K562 (cell line): ENCODE measurements at regions not wholly inside any gene's neighbourhood (a gene's known extent, or its start where the extent isn't known, plus 50 kb on each side); places are given as distances from the start of the nearest gene placed in this dataset.

Experiments used
- ATAC-seq: fragments of 200-7000 bp; cut with Tn5 transposase; 3 replicates; pipeline ENCODE4 v1.9.1; 2020; ENCODE audit warnings: moderate library complexity
- BruUV-seq: library from RNA; stranded (reverse); fragments of 400-500 nt; replicated peaks from 2 replicates; lab custom pipeline; 2021; lab: Mats Ljungman, UMichigan
- CTCF ChIA-PET: fragments of 300-600 bp; formaldehyde crosslinking; extraction: SDS; loops from one replicate; lab custom pipeline; 2021; ENCODE audit warnings: low intra/inter-chr PET ratio; lab: Yijun Ruan, JAX
- POLR2A ChIA-PET: fragments of 300-600, 350-650 bp; sonication (Branson Sonifier 250); formaldehyde crosslinking; extraction: SDS; loops from one replicate; lab custom pipeline; 2021; ENCODE audit warnings: antibody characterized with exemption, inconsistent platforms; lab: Yijun Ruan, JAX
- DNase-seq, 4 experiments: peaks; one replicate each; pipeline versions ENCODE4 v3.0.0 to v3.0.0-alpha.2; 2011 to 2018; ENCODE audit warnings: low spot score in 3 of 4, mixed read lengths in 3 of 4; ENCODE audit errors: extremely low read depth in 1 of 4
- FAIRE-seq: peaks from 2 replicates; lab custom pipeline; 2011; peaks lifted over from hg19 to GRCh38; lab: Jason Lieb, UNC
- H2AFZ ChIP-seq: 2 replicates; pipeline ENCODE4 v1.6.0; 2011; ENCODE audit warnings: low read depth, low read length, control low read depth, inconsistent platforms
- H3K27ac ChIP-seq: fragments of 200-600 bp; 3 replicates; pipeline ENCODE4 v1.8.0; 2011; ENCODE audit warnings: low read depth, mild to moderate bottlenecking, control low read depth, inconsistent platforms, low read length, moderate library complexity, mixed read lengths; ENCODE audit errors: extremely low read depth
- H3K27me3 ChIP-seq, 2 experiments: fragments of 300-600 bp in 1 of 2; 2 replicates in 1 of 2; 3 replicates in 1 of 2; pipeline versions ENCODE4 v1.6.0 to v1.8.0; 2011; ENCODE audit warnings: inconsistent platforms in 2 of 2, low read length in 2 of 2, mild to moderate bottlenecking in 1 of 2, mixed read lengths in 1 of 2, moderate library complexity in 1 of 2; ENCODE audit not compliant: control insufficient read depth in 2 of 2, insufficient read depth in 2 of 2
- H3K36me3 ChIP-seq: fragments of 300-600 bp; 3 replicates; pipeline ENCODE4 v1.8.0; 2011; ENCODE audit warnings: mild to moderate bottlenecking, low read length, inconsistent platforms; ENCODE audit not compliant: control insufficient read depth, insufficient read depth
- H3K4me1 ChIP-seq, 2 experiments: fragments of 200-600 bp in 1 of 2; replicated peaks in 1 of 2; 2 replicates in 1 of 2; 3 replicates in 1 of 2; pipeline versions ENCODE4 v1.5.1 to v1.8.0; 2011; ENCODE audit warnings: inconsistent platforms in 2 of 2, low read length in 2 of 2, mild to moderate bottlenecking in 1 of 2, mixed read lengths in 1 of 2, moderate library complexity in 1 of 2; ENCODE audit not compliant: control insufficient read depth in 2 of 2, insufficient read depth in 2 of 2
- H3K4me2 ChIP-seq: 2 replicates; pipeline ENCODE4 v1.6.1; 2011; ENCODE audit warnings: low read length, control low read depth, inconsistent platforms, mixed read lengths; ENCODE audit not compliant: insufficient read depth
- H3K4me3 ChIP-seq: fragments of 200-600 bp; sonication (generic), shearing (Covaris generic); 2 replicates; pipeline ENCODE4 v1.5.1; 2016; ENCODE audit warnings: control low read depth, inconsistent platforms
- H3K79me2 ChIP-seq: fragments of 200-600 bp; 3 replicates; pipeline ENCODE4 v1.8.0; 2011; ENCODE audit warnings: low read length, inconsistent platforms; ENCODE audit not compliant: control insufficient read depth, insufficient read depth
- H3K9ac ChIP-seq, 2 experiments: 2 replicates each; pipeline versions ENCODE4 v1.6.0 to v1.6.1; 2011; ENCODE audit warnings: low read depth in 2 of 2, low read length in 2 of 2, control low read depth in 1 of 2, inconsistent platforms in 1 of 2, mild to moderate bottlenecking in 1 of 2, mixed read lengths in 1 of 2; ENCODE audit not compliant: insufficient read depth in 1 of 2
- H3K9me1 ChIP-seq: one replicate; pipeline ENCODE4 v1.6.0; 2011; ENCODE audit warnings: inconsistent platforms, mild to moderate bottlenecking, low read length, moderate library complexity; ENCODE audit not compliant: control insufficient read depth, insufficient read depth
- H3K9me3 ChIP-seq: replicated peaks from 2 replicates; pipeline ENCODE4 v1.5.1; 2011; ENCODE audit warnings: low read depth, low read length, inconsistent platforms; ENCODE audit not compliant: control insufficient read depth, insufficient read depth
- H4K20me1 ChIP-seq: replicated peaks from 2 replicates; pipeline ENCODE4 v1.6.1; 2011; ENCODE audit warnings: low read length, inconsistent platforms, mixed read lengths; ENCODE audit not compliant: control insufficient read depth, insufficient read depth
- CC2D1A ChIP-seq: fragments of 450-650 bp; IDR thresholded peaks from 2 replicates; pipeline ENCODE4 v1.6.1; 2017; ENCODE audit warnings: mild to moderate bottlenecking
- DACH1 ChIP-seq: fragments of 450-650 bp; IDR thresholded peaks from 2 replicates; pipeline ENCODE4 v1.6.1; 2018; ENCODE audit not compliant: partially characterized antibody
- KDM5B ChIP-seq: fragments of 200-600 bp; sonication (generic); IDR thresholded peaks from 2 replicates; pipeline ENCODE4 v1.6.1; 2012; ENCODE audit warnings: low read depth, mild to moderate bottlenecking, moderate library complexity, low read length, control low read depth, inconsistent platforms; ENCODE audit not compliant: insufficient replicate concordance
- MEIS2 ChIP-seq: fragments of 450-650 bp; IDR thresholded peaks from 2 replicates; pipeline ENCODE4 v1.6.1; 2014; ENCODE audit warnings: mild to moderate bottlenecking; ENCODE audit not compliant: partially characterized antibody
- NR2C2 ChIP-seq, 2 experiments: fragments of 200-800 bp in 1 of 2; sonication (Bioruptor generic) in 1 of 2; sonication (generic) in 1 of 2; formaldehyde crosslinking in 1 of 2; IDR thresholded peaks; 2 replicates each; pipeline versions ENCODE4 v1.6.1 to v1.8.0; 2016 to 2022; ENCODE audit warnings: mild to moderate bottlenecking in 1 of 2, missing compliant biosample characterization in 1 of 2, missing genetic modification characterization in 1 of 2, missing genetic modification reagents in 1 of 2
- SUPT5H ChIP-seq: fragments of 450-650 bp; IDR thresholded peaks from 2 replicates; pipeline ENCODE4 v1.6.1; 2016
- TAF9B ChIP-seq: fragments of 450-650 bp; IDR thresholded peaks from 2 replicates; pipeline ENCODE4 v1.6.1; 2018; ENCODE audit warnings: mild to moderate bottlenecking; ENCODE audit not compliant: partially characterized antibody
- ZNF23 ChIP-seq: fragments of 250-450 bp; sonication (Bioruptor Pico); IDR thresholded peaks from 2 replicates; pipeline ENCODE4 v1.4.0; 2020; ENCODE audit warnings: mild to moderate bottlenecking
- ZNF696 ChIP-seq: fragments of 250-450 bp; sonication (Bioruptor Pico); conservative IDR thresholded peaks from 2 replicates; pipeline ENCODE4 v1.4.0; 2020; ENCODE audit warnings: mild to moderate bottlenecking, moderate library complexity
- WGBS: fragments of 100-300 bp; shearing (Covaris generic); methylation state at CpG from one replicate; pipeline ENCODE4 v1.1.6; 2016; ENCODE audit warnings: low coverage, mixed read lengths; ENCODE audit not compliant: insufficient coverage; ENCODE audit errors: missing lambda C conversion rate; 5-methylcytosine and 5-hydroxymethylcytosine counted together
- in situ Hi-C: fragments of 300-500 bp; cut with MboI; formaldehyde crosslinking; loops from 4 replicates; pipeline ENCODE4 v1.15.0; 2018; ENCODE audit warnings: inconsistent platforms, mixed read lengths
- intact Hi-C: fragments of 100-400 bp; cut with micrococcal nuclease; formaldehyde crosslinking; loops from 2 replicates; pipeline ENCODE4 v1.14.2; 2022

DNA sequence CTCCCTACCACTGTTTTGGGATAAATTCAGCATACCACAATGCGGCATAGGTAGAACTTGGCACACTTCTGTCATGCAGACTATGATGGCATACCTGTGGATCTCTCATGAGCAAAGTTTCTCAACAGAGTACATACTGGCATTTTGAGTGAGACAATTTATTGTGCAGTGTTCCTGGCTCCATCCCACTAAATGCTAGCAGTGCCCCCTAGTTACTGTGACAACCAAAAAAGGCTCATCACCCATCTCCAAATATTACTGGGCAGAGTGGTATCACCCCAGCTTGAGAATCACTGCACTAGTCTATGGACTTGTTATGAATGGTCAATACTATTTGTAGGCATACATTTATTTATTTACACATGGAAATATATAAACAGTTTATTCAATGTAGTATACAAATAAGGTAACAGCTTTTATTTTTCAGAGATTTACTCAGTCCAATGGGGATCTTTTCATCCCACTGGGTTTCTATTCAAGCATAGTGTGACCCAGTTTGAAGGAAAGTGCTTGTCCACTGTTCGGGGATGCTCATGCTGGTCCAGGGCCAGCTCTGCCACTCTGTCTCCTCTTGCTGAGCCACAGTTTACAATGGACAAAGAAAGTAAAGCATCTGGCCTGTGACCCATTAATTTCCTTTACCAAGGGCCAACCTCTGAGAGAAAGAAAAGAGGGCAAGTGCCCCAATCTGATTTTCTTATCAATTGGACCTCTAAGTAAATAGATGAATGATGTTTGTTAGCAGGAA is 81.0 kb upstream of the IL2 start:
- no peaks in the 10 kb centered on the region for H3K36me3 ChIP-seq
- no peaks in the 10 kb centered on the region for H3K9me1 ChIP-seq
- ATAC-seq (no peak), FAIRE-seq (no peak), DNase-seq (no peak)
- no peaks in the 10 kb centered on the region for H4K20me1 ChIP-seq
- no TSS peak for BruUV-seq
- H3K9me3 ChIP-seq: no peaks in the 10 kb centered on the region; the same call in 1 of the 2 replicates
- no peaks in the 10 kb centered on the region for H3K79me2 ChIP-seq
- TF ChIP-seq ZNF696 (CRISPR knock-in tag) (no peak), CC2D1A (no peak), NR2C2 (CRISPR knock-in tag; IDR thresholded peaks at IDR 0.05) (no peak), NR2C2 (tag; IDR thresholded peaks at IDR 0.05) (no peak), MEIS2 (no peak), DACH1 (no peak), SUPT5H (no peak), TAF9B (no peak), KDM5B (no peak), ZNF23 (CRISPR knock-in tag) (no peak)
- no peak overlapping the region for H3K27ac ChIP-seq
- H2AFZ ChIP-seq: no peak overlapping the region
- no peak overlapping the region for H3K4me3 ChIP-seq
- no peaks in the 10 kb centered on the region for H3K4me1 ChIP-seq
- H3K9ac ChIP-seq: no peak overlapping the region
- H3K27me3 ChIP-seq: no peaks in the 10 kb centered on the region
- H3K4me2 ChIP-seq: no peak overlapping the region
- 15% methylated on average over 2 of the region's 2 CpGs for WGBS
- in situ Hi-C loops (no loop called here), intact Hi-C loops (no loop called here)
- POLR2A ChIA-PET: no interaction called here
- CTCF ChIA-PET: no interaction called here
